Right atrium auricular region (tissue), 2 donors: ENCODE measurements at regions not wholly inside any gene's neighbourhood (a gene's known extent, or its start where the extent isn't known, plus 50 kb on each side); places are given as distances from the start of the nearest gene placed in this dataset.

Experiments used
- DNase-seq: peaks from one replicate; pipeline ENCODE4 v3.0.0-alpha.2; 2019; ENCODE audit warnings: low spot score
- H3K27ac ChIP-seq, 2 donors: fragments of 200-600 bp; sonication (generic); 1 replicate in 1 of 2; 2 replicates in 1 of 2; pipeline ENCODE4 v1.5.1; 2016 to 2019
- H3K27me3 ChIP-seq, 2 donors: fragments of 200-600 bp; sonication (generic); one replicate each; pipeline versions ENCODE4 v1.5.1 to v1.6.0; 2017 to 2019
- H3K36me3 ChIP-seq: fragments of 200-600 bp; sonication (generic); one replicate; pipeline ENCODE4 v1.5.1; 2016
- H3K4me1 ChIP-seq, 2 donors: fragments of 200-600 bp; sonication (generic); one replicate each; pipeline versions ENCODE4 v1.5.1 to v1.6.0; 2017 to 2019
- H3K4me3 ChIP-seq, 2 donors: fragments of 200-600 bp; sonication (generic); 1 replicate in 1 of 2; 2 replicates in 1 of 2; pipeline ENCODE4 v1.5.1; 2017 to 2019; ENCODE audit warnings: mild to moderate bottlenecking in 1 of 2, moderate library complexity in 1 of 2
- H3K9me3 ChIP-seq, 2 donors: fragments of 200-600 bp; sonication (generic); one replicate each; pipeline ENCODE4 v1.5.1; 2019
- TF ChIP-seq, protein P1 (sequence below), 2 donors: fragments of 200-600 bp; sonication (generic); IDR thresholded peaks; one replicate each; pipeline ENCODE4 v1.5.1; 2019; ENCODE audit warnings: antibody characterized with exemption in 2 of 2

DNA sequence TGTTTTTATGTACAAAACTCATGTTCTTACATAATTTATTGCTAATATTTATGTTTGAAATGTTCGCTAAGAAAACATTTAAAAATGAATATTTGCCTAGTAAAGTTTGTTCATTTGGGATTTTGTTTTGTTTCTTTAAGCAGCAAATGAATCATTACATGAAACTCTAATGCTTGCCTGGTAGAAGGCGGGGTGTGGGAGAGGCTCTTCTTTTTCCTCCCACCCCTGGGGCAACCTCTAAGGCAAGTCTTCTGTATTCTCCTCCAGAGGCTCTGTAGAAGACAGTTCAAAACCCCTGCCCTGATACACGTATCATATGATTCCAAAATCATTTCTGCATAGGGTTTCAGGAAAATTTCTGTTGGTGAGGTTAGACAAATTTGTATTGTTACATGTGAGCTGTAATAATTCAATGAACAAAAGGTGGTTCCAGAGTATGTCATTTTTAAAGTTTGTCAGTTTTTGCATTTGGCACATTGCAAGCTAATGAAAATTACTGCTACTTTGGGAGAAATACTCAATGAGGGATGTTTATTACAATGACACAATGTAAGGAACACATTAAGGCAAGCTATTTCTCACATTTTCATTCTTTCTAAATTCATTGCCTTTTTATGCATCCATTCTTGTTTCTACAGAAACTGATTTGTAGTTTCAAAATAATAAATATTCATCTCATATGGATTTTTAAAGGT is 302.3 kb upstream of the UBE2E3 start:
- Histone ChIP-seq H3K27me3 (no peaks in the 10 kb centered on the region), H3K4me3 (no peak overlapping the region), H3K36me3 (no peaks in the 10 kb centered on the region), H3K4me1 (no peaks in the 10 kb centered on the region), H3K27ac (no peak overlapping the region), H3K9me3 (no peaks in the 10 kb centered on the region)
- TF ChIP-seq, protein P1, sequence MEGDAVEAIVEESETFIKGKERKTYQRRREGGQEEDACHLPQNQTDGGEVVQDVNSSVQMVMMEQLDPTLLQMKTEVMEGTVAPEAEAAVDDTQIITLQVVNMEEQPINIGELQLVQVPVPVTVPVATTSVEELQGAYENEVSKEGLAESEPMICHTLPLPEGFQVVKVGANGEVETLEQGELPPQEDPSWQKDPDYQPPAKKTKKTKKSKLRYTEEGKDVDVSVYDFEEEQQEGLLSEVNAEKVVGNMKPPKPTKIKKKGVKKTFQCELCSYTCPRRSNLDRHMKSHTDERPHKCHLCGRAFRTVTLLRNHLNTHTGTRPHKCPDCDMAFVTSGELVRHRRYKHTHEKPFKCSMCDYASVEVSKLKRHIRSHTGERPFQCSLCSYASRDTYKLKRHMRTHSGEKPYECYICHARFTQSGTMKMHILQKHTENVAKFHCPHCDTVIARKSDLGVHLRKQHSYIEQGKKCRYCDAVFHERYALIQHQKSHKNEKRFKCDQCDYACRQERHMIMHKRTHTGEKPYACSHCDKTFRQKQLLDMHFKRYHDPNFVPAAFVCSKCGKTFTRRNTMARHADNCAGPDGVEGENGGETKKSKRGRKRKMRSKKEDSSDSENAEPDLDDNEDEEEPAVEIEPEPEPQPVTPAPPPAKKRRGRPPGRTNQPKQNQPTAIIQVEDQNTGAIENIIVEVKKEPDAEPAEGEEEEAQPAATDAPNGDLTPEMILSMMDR (IDR thresholded peaks at IDR 0.05) = no peak
- no peak for DNase-seq

DNA sequence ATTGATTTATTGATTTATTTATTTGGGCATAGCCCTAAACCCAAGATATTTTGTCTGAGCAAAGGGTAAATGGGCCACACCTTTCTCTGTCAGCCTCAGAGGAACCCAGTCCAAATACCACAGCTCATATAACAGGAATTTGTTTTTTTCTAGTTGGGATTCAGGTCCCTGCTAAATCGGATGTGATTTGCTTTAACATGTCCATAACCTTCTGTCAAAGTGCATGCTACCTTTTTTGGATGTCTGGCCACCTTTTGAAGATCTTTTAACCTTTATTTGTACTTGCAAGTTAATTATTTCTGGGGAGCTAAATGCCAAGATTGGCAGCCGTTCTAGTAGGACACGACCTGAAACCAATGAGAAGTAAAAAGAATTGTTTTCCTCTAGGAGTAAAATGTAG is 303.2 kb upstream of the UBE2E3 start:
- Histone ChIP-seq H3K27ac (no peak overlapping the region), H3K36me3 (no peaks in the 10 kb centered on the region), H3K4me3 (no peak overlapping the region), H3K4me1 (no peaks in the 10 kb centered on the region), H3K9me3 (no peaks in the 10 kb centered on the region), H3K27me3 (no peaks in the 10 kb centered on the region)
- TF ChIP-seq, protein P1 (IDR thresholded peaks at IDR 0.05) = no peak
- DNase-seq = no peak

DNA sequence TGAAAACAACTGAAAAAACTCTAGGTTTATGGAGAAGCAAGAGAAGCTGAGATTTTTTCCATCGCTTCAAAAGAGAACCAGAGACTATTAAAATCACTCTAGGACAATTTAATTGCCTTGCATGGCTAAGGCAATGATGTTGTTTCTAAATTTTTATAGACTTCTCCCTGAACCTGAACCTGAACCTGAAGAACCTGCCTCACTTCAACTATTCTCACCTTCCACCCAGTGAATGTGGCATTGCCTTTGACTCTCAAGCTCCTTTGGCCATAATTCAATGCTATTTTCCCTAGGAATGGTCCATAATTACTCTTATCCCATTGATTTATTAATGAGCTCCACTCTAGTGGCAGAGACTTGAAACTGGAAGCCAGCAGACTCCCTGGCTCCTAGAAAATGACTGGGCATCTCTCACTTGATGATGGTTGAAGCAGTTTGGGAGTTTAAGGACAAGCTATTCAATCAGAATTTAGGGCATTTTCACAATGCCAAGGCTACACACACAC is 303.8 kb upstream of the UBE2E3 start:
- no peak overlapping the region for H3K27ac ChIP-seq
- no peak overlapping the region for H3K4me3 ChIP-seq
- no peaks in the 10 kb centered on the region for H3K9me3 ChIP-seq
- TF ChIP-seq, protein P1 (IDR thresholded peaks at IDR 0.05) = no peak
- H3K27me3 ChIP-seq = no peaks in the 10 kb centered on the region
- no peak for DNase-seq
- no peaks in the 10 kb centered on the region for H3K36me3 ChIP-seq
- H3K4me1 ChIP-seq = no peaks in the 10 kb centered on the region

DNA sequence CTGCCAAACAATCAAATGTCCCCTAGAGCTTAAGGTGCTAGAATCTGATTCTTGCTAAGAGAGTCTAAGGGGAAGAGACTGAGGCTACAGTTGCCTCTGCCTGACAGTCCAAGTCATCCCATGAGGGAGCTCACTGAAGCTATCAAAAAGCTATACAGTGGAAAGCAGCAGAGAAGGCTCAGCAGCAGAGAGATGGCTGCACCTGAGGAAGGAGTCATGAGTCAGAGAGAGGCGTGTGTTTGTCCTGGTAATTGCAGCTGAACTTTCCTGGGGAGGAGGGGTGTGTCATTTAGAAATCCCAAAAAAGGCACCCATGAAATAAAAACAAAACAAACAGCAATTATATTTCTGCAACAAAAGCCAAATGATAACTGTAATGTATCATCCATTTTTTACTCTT is 305.2 kb upstream of the UBE2E3 start:
- Histone ChIP-seq H3K9me3 (no peaks in the 10 kb centered on the region), H3K27ac (no peak overlapping the region), H3K27me3 (no peaks in the 10 kb centered on the region), H3K4me3 (no peak overlapping the region), H3K4me1 (no peaks in the 10 kb centered on the region), H3K36me3 (no peaks in the 10 kb centered on the region)
- no peak for DNase-seq
- TF ChIP-seq, protein P1 (IDR thresholded peaks at IDR 0.05) = no peak

DNA sequence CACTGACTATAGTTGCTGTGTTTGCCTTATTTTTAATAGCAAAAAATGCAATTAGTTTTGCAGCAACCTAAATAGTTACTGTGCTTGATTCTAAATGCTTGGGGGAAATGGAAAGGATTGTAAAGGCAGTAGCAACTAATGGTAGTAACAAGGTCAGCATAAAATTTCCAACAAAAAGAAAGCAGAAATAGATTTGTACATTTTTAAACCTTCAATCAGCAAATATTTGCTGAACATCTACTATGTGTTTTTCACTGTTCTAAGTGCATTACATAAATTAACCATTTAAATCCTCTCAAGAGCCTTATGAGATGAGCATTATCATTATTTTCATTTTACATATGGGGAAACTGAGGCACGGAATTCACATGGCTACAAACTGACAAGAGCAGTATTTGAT is 308.0 kb upstream of the UBE2E3 start:
- no peak for DNase-seq
- H3K9me3 ChIP-seq = no peaks in the 10 kb centered on the region
- TF ChIP-seq, protein P1 (IDR thresholded peaks at IDR 0.05) = no peak

More for the DNA sequence above, 308.0 kb upstream of the UBE2E3 start:
- Histone ChIP-seq H3K27ac (no peak overlapping the region), H3K36me3 (no peaks in the 10 kb centered on the region), H3K27me3 (no peaks in the 10 kb centered on the region), H3K4me3 (no peak overlapping the region), H3K4me1 (no peaks in the 10 kb centered on the region)
